Prostate gland (tissue), 2 donors: ENCODE measurements at regions not wholly inside any gene's neighbourhood (a gene's known extent, or its start where the extent isn't known, plus 50 kb on each side); places are given as distances from the start of the nearest gene placed in this dataset.
"Not testable (repeated sequence)": the region's sequence is repeated elsewhere in the genome, so short reads cannot be mapped to it uniquely, and the experiment has no call there.

Source experiments
- DNase-seq: peaks from one replicate; pipeline ENCODE4 v3.0.0-alpha.2; 2019; ENCODE audit warnings: low spot score
- H3K27ac ChIP-seq, 2 donors: fragments of 200-600 bp; sonication (generic); 2 replicates each; pipeline ENCODE4 v1.5.1; 2017 to 2019
- H3K27me3 ChIP-seq: fragments of 200-600 bp; sonication (generic); replicated peaks from 2 replicates; pipeline ENCODE4 v1.5.1; 2019; ENCODE audit not compliant: insufficient read depth
- H3K36me3 ChIP-seq, 2 donors: fragments of 200-600 bp; sonication (generic); 1 replicate in 1 of 2; 2 replicates in 1 of 2; pipeline versions ENCODE4 v1.5.1 to v1.8.1; 2017 to 2019
- H3K4me1 ChIP-seq: fragments of 200-600 bp; sonication (generic); replicated peaks from 2 replicates; pipeline ENCODE4 v1.5.1; 2019
- H3K4me3 ChIP-seq, 2 donors: fragments of 200-600 bp; sonication (generic); 2 replicates each; pipeline ENCODE4 v1.5.1; 2017 to 2019
- H3K9me3 ChIP-seq: fragments of 200-600 bp; sonication (generic); 2 replicates; pipeline ENCODE4 v1.5.1; 2017
- POLR2A ChIP-seq: fragments of 450-650 bp; IDR thresholded peaks from one replicate; pipeline ENCODE4 v1.6.1; 2016; ENCODE audit warnings: antibody characterized with exemption, mild to moderate bottlenecking
- POLR2AphosphoS5 ChIP-seq: sonication (generic); formaldehyde crosslinking; IDR thresholded peaks from one replicate; pipeline ENCODE4 v1.6.1; 2017; ENCODE audit warnings: antibody characterized with exemption
- WGBS: methylation state at CpG from one replicate; pipeline ENCODE4 v1.1.5; 2018; 5-methylcytosine and 5-hydroxymethylcytosine counted together
- intact Hi-C: fragments of 100-400 bp; cut with DNase I; formaldehyde crosslinking; loops from one replicate; pipeline ENCODE4 v1.14.2; 2022
- TF ChIP-seq, protein P1 (sequence below), 4 experiments: fragments of 200-600 bp in 2 of 4; fragments of 450-650 bp in 2 of 4; sonication (generic) in 2 of 4; IDR thresholded peaks; 1 replicate in 3 of 4; 2 replicates in 1 of 4; pipeline ENCODE4 v1.5.1; 2016 to 2019; ENCODE audit warnings: antibody characterized with exemption in 4 of 4, mild to moderate bottlenecking in 2 of 4, moderate library complexity in 2 of 4

DNA sequence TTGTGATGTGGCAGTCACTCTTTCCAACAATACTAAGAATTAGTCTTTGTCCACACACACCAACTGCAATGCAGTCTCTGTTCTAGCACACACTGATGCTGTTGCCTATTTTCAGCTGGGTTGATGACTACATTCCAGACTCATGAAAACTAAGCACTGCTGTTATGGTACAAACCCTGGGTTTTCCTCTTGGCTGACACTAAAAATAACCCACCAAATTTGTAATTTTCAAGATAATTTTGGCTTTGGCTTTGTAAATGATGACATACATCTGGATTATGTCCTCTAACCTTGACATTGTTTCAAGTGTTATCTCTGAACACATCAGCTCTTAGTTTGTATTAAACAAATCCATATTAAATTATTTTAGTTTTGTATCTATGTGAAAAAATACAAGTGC is 444.8 kb downstream of the PTPRC start:
- intact Hi-C loops = no loop called here
- no peaks in the 10 kb centered on the region for H3K36me3 ChIP-seq
- TF ChIP-seq, protein P1, sequence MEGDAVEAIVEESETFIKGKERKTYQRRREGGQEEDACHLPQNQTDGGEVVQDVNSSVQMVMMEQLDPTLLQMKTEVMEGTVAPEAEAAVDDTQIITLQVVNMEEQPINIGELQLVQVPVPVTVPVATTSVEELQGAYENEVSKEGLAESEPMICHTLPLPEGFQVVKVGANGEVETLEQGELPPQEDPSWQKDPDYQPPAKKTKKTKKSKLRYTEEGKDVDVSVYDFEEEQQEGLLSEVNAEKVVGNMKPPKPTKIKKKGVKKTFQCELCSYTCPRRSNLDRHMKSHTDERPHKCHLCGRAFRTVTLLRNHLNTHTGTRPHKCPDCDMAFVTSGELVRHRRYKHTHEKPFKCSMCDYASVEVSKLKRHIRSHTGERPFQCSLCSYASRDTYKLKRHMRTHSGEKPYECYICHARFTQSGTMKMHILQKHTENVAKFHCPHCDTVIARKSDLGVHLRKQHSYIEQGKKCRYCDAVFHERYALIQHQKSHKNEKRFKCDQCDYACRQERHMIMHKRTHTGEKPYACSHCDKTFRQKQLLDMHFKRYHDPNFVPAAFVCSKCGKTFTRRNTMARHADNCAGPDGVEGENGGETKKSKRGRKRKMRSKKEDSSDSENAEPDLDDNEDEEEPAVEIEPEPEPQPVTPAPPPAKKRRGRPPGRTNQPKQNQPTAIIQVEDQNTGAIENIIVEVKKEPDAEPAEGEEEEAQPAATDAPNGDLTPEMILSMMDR (IDR thresholded peaks at IDR 0.05) = no peak
- TF ChIP-seq POLR2AphosphoS5 (no peak), POLR2A (no peak)
- no peak overlapping the region for H3K4me3 ChIP-seq
- H3K27me3 ChIP-seq = no peaks in the 10 kb centered on the region
- H3K9me3 ChIP-seq = no peaks in the 10 kb centered on the region
- no peak for DNase-seq
- no peaks in the 10 kb centered on the region for H3K4me1 ChIP-seq
- H3K27ac ChIP-seq = no peak overlapping the region

DNA sequence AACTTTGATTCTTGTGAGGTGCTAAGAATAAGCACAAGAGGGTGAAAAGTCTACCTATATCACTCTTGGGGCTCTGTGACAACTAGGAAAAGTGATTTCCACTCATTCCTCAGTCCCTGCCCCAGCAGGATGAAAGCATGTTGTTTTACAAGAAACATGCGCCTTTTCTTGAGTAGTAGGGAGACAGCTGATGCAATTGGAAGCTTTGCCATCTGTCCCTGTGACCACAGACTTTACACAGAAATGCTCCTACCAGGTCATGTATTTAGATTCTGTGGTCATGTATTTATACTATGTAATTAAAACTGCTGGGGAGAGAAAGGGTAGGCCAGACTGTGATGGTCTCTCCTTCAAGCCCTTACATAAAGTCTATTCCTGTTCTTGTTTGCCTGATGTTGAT is 445.5 kb downstream of the PTPRC start:
- no peaks in the 10 kb centered on the region for H3K4me1 ChIP-seq
- no peak overlapping the region for H3K4me3 ChIP-seq
- H3K9me3 ChIP-seq = no peaks in the 10 kb centered on the region
- intact Hi-C loops = no loop called here
- H3K36me3 ChIP-seq = no peaks in the 10 kb centered on the region
- H3K27ac ChIP-seq = no peak overlapping the region
- H3K27me3 ChIP-seq = no peaks in the 10 kb centered on the region
- no peak for DNase-seq
- TF ChIP-seq, protein P1 (IDR thresholded peaks at IDR 0.05) = no peak
- TF ChIP-seq POLR2AphosphoS5 = no peak
- TF ChIP-seq POLR2A = no peak
- 58% methylated on average over 1 of the region's 1 CpG for WGBS

DNA sequence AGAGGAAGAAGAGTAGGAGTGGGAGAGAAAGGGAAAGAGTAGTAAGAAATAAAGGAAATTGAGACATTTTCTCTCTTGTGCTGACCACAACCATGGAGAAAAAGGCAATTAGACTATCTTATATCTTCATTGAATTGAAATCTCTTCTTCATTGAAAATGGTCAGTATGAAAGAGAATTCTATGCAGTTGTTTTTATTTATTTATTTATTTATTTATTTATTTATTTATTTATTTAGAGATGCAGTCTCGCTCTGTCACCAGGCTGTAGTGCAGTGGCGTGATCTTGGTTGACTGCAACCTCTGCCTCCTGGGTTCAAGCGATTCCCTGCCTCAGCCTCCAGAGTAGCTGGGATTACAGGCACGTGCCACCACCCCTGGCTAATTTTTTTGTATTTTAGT is 447.1 kb downstream of the PTPRC start:
- intact Hi-C loops = no loop called here
- WGBS = 93% methylated on average over 4 of the region's 4 CpGs
- DNase-seq = no peak
- Histone ChIP-seq H3K36me3 (no peaks in the 10 kb centered on the region), H3K9me3 (no peaks in the 10 kb centered on the region), H3K4me3 (no peak overlapping the region), H3K27ac (no peak overlapping the region), H3K27me3 (no peaks in the 10 kb centered on the region), H3K4me1 (no peaks in the 10 kb centered on the region)
- TF ChIP-seq POLR2A (no peak), POLR2AphosphoS5 (no peak)
- TF ChIP-seq, protein P1 (IDR thresholded peaks at IDR 0.05) = no peak

DNA sequence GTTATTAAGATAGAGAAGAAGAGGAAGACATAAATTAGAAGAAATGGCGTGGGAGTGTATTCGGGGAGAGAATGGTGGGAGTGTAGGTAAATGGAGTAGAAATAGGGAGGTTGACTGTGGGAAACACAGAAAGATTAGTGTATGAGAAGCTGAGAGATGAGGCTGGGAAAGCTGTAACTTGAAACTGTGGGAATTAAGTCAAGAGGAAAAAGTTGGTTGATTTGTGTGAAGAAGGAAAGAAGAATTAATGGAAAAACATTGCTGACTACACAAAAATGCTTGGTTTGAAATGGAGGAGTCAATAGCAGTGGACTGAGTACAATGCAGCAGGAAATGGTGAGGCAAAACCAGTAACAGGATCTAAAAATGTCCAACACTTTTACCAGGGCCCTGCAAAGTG is 448.3 kb downstream of the PTPRC start:
- Histone ChIP-seq H3K4me1 (no peaks in the 10 kb centered on the region), H3K36me3 (no peaks in the 10 kb centered on the region), H3K9me3 (no peaks in the 10 kb centered on the region), H3K27me3 (no peaks in the 10 kb centered on the region), H3K4me3 (no peak overlapping the region), H3K27ac (no peak overlapping the region)
- DNase-seq = no peak
- intact Hi-C loops = no loop called here
- no peak for TF ChIP-seq POLR2A
- TF ChIP-seq, protein P1 (IDR thresholded peaks at IDR 0.05) = no peak
- no peak for TF ChIP-seq POLR2AphosphoS5
- 85% methylated on average over 2 of the region's 2 CpGs for WGBS

DNA sequence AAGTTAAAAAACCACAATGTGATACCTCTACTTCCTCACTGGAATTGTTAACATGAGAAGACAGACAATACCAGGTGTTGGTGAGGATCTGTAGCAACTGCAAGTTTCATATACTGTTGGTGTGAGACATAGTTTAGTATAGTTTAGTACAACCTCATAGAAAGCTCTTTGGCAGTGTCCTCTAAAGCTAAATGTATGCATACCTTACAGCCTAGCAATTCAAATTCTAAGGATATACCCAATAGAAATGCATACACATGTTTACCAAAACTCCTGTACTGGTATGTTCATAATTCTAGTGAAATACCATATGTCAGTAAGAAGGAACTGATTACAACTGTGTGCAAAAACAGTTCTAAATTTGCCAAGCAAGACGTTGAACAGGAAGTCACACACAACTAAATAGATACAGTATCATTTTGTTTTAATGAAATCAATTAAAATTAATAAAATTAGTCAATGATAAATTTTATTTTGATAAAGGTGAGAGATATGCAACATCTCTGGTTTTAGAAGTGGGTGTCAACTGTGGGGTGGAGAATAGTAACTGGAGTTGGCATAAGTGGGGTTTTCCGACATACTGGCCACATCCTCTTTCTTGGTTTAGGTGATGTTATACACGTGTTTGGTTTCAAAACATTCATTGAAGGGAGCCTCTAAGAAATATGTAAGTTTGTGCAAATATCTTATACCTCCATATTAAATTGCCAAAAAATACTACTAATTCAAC is 450.7 kb downstream of the PTPRC start:
- H3K4me3 ChIP-seq = no peak overlapping the region
- intact Hi-C loops = no loop called here
- TF ChIP-seq POLR2A = no peak
- no peaks in the 10 kb centered on the region for H3K4me1 ChIP-seq
- H3K27ac ChIP-seq = no peak overlapping the region
- no peaks in the 10 kb centered on the region for H3K9me3 ChIP-seq
- 69% methylated on average over 3 of the region's 3 CpGs for WGBS
- H3K27me3 ChIP-seq = no peaks in the 10 kb centered on the region
- H3K36me3 ChIP-seq = no peaks in the 10 kb centered on the region
- DNase-seq = no peak

DNA sequence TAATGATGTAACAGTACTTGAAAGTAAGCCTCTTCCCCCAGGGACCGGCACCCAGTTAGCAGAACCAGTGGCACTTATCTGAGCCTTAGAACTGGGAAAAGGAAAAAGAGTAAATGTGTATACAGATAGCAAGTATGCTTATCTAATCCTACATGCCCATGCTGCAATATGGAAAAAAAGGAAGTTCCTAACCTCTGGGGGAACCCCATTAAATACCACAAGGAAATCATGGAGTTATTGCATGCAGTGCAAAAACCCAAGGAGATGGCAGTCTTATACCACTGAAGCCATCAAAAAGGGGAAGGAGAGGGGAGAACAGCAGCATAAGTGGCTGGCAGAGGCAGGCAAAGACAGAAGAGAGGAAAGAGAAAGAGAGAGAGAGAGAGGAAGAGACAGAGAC is 456.8 kb downstream of the PTPRC start:
- H3K27ac ChIP-seq, DNase-seq, intact Hi-C loops, H3K4me1 ChIP-seq, H3K27me3 ChIP-seq, H3K9me3 ChIP-seq, H3K36me3 ChIP-seq, H3K4me3 ChIP-seq: not testable (repeated sequence)
- 84% methylated on average over 1 of the region's 1 CpG for WGBS
